OCI-LY3 (cell line): ENCODE measurements at regions not wholly inside any gene's neighbourhood (a gene's known extent, or its start where the extent isn't known, plus 50 kb on each side); places are given as distances from the start of the nearest gene placed in this dataset.

ENCODE experiments used
- CTCF ChIP-seq: fragments of 200-600, 300-600 bp; sonication (generic); IDR thresholded peaks from 2 replicates; pipeline ENCODE4 v1.5.1; 2014; ENCODE audit warnings: antibody characterized with exemption, low read length, low read depth
- EZH2phosphoT487 ChIP-seq: fragments of 200-600 bp; shearing (Covaris generic); IDR thresholded peaks from 2 replicates; pipeline ENCODE4 v1.6.1; 2018; ENCODE audit warnings: antibody characterized with exemption, mixed run types, low read depth

- TF ChIP-seq CTCF (no peak), EZH2phosphoT487 (no peak)
Measured at GRCh38 chrX:138889149-138889548, 177.6 kb upstream of the FGF13 start.
